Smooth muscle cell (in vitro differentiated cells): ENCODE measurements at regions not wholly inside any gene's neighbourhood (a gene's known extent, or its start where the extent isn't known, plus 50 kb on each side); places are given as distances from the start of the nearest gene placed in this dataset.
A peak's percentile ranks its signal among the peaks of the same experiment; 100 is the strongest.

Source experiments
- DNase-seq: peaks from one replicate; lab custom pipeline; 2025; ENCODE audit not compliant: unreplicated experiment; lab: John Stamatoyannopoulos, UW
- H2AFZ ChIP-seq: fragments of 200-600 bp; sonication (generic); 2 replicates; pipeline ENCODE4 v1.6.0; 2016; ENCODE audit warnings: antibody characterized with exemption, low read depth, mild to moderate bottlenecking
- H3F3A ChIP-seq: fragments of 200-600 bp; sonication (generic); 2 replicates; pipeline ENCODE4 v1.6.0; 2017; ENCODE audit warnings: antibody characterized with exemption, low read depth
- H3K27ac ChIP-seq: fragments of 200-600 bp; sonication (generic); 2 replicates; pipeline ENCODE4 v1.5.1; 2016; ENCODE audit warnings: low read depth, mild to moderate bottlenecking
- H3K27me3 ChIP-seq: fragments of 200-600 bp; sonication (generic); 2 replicates; pipeline ENCODE4 v1.6.1; 2016; ENCODE audit warnings: low read depth, mild to moderate bottlenecking
- H3K36me3 ChIP-seq: fragments of 200-600 bp; sonication (generic); 2 replicates; pipeline ENCODE4 v1.5.1; 2016; ENCODE audit warnings: low read depth
- H3K4me1 ChIP-seq: fragments of 200-600 bp; sonication (generic); 2 replicates; pipeline ENCODE4 v1.5.1; 2016; ENCODE audit warnings: low read depth
- H3K4me2 ChIP-seq: fragments of 200-600 bp; sonication (generic); 2 replicates; pipeline ENCODE4 v1.6.0; 2016; ENCODE audit warnings: mild to moderate bottlenecking
- H3K4me3 ChIP-seq: fragments of 200-600 bp; sonication (generic); 2 replicates; pipeline ENCODE4 v1.5.1; 2016; ENCODE audit warnings: mild to moderate bottlenecking
- H3K79me2 ChIP-seq: fragments of 200-600 bp; sonication (generic); 2 replicates; pipeline ENCODE4 v1.6.0; 2016; ENCODE audit warnings: low read depth, mild to moderate bottlenecking
- H3K9ac ChIP-seq: fragments of 200-600 bp; sonication (generic); 2 replicates; pipeline ENCODE4 v1.6.0; 2016; ENCODE audit warnings: low read depth
- H3K9me3 ChIP-seq: fragments of 200-600 bp; sonication (generic); replicated peaks from 2 replicates; pipeline ENCODE4 v1.5.1; 2016; ENCODE audit warnings: low read depth
- H4K20me1 ChIP-seq: fragments of 200-600 bp; sonication (generic); 2 replicates; pipeline ENCODE4 v1.6.0; 2016; ENCODE audit warnings: low read depth
- CTCF ChIP-seq: fragments of 200-600 bp; sonication (generic); IDR thresholded peaks from 2 replicates; pipeline ENCODE4 v1.5.1; 2017; ENCODE audit warnings: borderline replicate concordance, mild to moderate bottlenecking, antibody characterized with exemption; ENCODE audit not compliant: insufficient read depth, poor library complexity, severe bottlenecking
- WGBS: methylation state at CpG from one replicate; pipeline ENCODE4 v1.1.7; 2016; ENCODE audit warnings: low lambda C conversion rate; 5-methylcytosine and 5-hydroxymethylcytosine counted together

- H3K9ac ChIP-seq, result no peak overlapping the region
- no peaks in the 10 kb centered on the region for H3K9me3 ChIP-seq
- no peak overlapping the region for H3K4me2 ChIP-seq
- no peak overlapping the region for H2AFZ ChIP-seq
- H3K79me2 ChIP-seq, result no peaks in the 10 kb centered on the region
- H4K20me1 ChIP-seq, result no peaks in the 10 kb centered on the region
- TF ChIP-seq CTCF, result no peak
- peaks cover 7% of the 10 kb centered on the region for H3K4me1 ChIP-seq
- H3F3A ChIP-seq, result no peaks in the 10 kb centered on the region
- no peak overlapping the region for H3K27ac ChIP-seq
- no peaks in the 10 kb centered on the region for H3K27me3 ChIP-seq
- H3K36me3 ChIP-seq, result no peaks in the 10 kb centered on the region
- no peak overlapping the region for H3K4me3 ChIP-seq
- DNase-seq, result no peak
These were observed 56.6 kb upstream of the SETBP1 start for GRCh38 chr18:44624052-44624451.

- no peak overlapping the region for H3K27ac ChIP-seq
- DNase-seq, result no peak
- H3K4me2 ChIP-seq, result no peak overlapping the region
- H4K20me1 ChIP-seq, result no peaks in the 10 kb centered on the region
- H3K36me3 ChIP-seq, result no peaks in the 10 kb centered on the region
- no peak overlapping the region for H3K4me3 ChIP-seq
- no peaks in the 10 kb centered on the region for H3K27me3 ChIP-seq
- 92% methylated on average over 3 of the region's 3 CpGs for WGBS
- peaks cover 7% of the 10 kb centered on the region for H3K4me1 ChIP-seq
- no peaks in the 10 kb centered on the region for H3K9me3 ChIP-seq
- TF ChIP-seq CTCF, result no peak
- H3K79me2 ChIP-seq, result no peaks in the 10 kb centered on the region
- no peak overlapping the region for H2AFZ ChIP-seq
- no peak overlapping the region for H3K9ac ChIP-seq
- H3F3A ChIP-seq, result no peaks in the 10 kb centered on the region
These were observed 55.3 kb upstream of the SETBP1 start for GRCh38 chr18:44625386-44625785.

GRCh38 chr18:44626236-44626635 lies 54.5 kb upstream of the SETBP1 start:
- TF ChIP-seq CTCF, result no peak
- Histone ChIP-seq H3K27ac (no peak overlapping the region), H4K20me1 (no peaks in the 10 kb centered on the region), H3K9me3 (no peaks in the 10 kb centered on the region), H3F3A (no peaks in the 10 kb centered on the region), H3K27me3 (no peaks in the 10 kb centered on the region), H3K4me1 (peaks cover 7% of the 10 kb centered on the region), H3K79me2 (no peaks in the 10 kb centered on the region), H3K36me3 (no peaks in the 10 kb centered on the region), H3K9ac (no peak overlapping the region), H3K4me2 (no peak overlapping the region), H3K4me3 (no peak overlapping the region), H2AFZ (no peak overlapping the region)
- 100% methylated on average over 1 of the region's 1 CpG for WGBS
- DNase-seq, result no peak

GRCh38 chr18:44626807-44627206 lies 53.9 kb upstream of the SETBP1 start:
- Histone ChIP-seq H3K79me2 (no peaks in the 10 kb centered on the region), H3K4me2 (peak overlapping the region; percentile 68)
- TF ChIP-seq CTCF, result no peak

More at GRCh38 chr18:44626807-44627206, 53.9 kb upstream of the SETBP1 start:
- no peaks in the 10 kb centered on the region for H3K9me3 ChIP-seq
- H3F3A ChIP-seq, result no peaks in the 10 kb centered on the region
- no peak for DNase-seq
- no peaks in the 10 kb centered on the region for H3K36me3 ChIP-seq
- WGBS, result 14% methylated on average over 2 of the region's 2 CpGs
- no peaks in the 10 kb centered on the region for H4K20me1 ChIP-seq
- H3K4me3 ChIP-seq, result no peak overlapping the region
- no peaks in the 10 kb centered on the region for H3K27me3 ChIP-seq
- peaks cover 7% of the 10 kb centered on the region for H3K4me1 ChIP-seq
- no peak overlapping the region for H2AFZ ChIP-seq
- no peak overlapping the region for H3K9ac ChIP-seq
- peak overlapping the region; percentile 75 for H3K27ac ChIP-seq
